Subcutaneous abdominal adipose tissue (tissue), 5 donors: ENCODE measurements at regions not wholly inside any gene's neighbourhood (a gene's known extent, or its start where the extent isn't known, plus 50 kb on each side); places are given as distances from the start of the nearest gene placed in this dataset.
"Not testable (repeated sequence)": the region's sequence is repeated elsewhere in the genome, so short reads cannot be mapped to it uniquely, and the experiment has no call there.

ENCODE experiments used
- H3K27ac ChIP-seq: one replicate; pipeline ENCODE4 v1.7.0; 2013; ENCODE audit warnings: low read depth, mild to moderate bottlenecking, inconsistent platforms, low read length, moderate library complexity
- H3K27me3 ChIP-seq, 5 donors: one replicate each; pipeline ENCODE4 v1.7.0; 2013; ENCODE audit warnings: low read length in 5 of 5, inconsistent platforms in 1 of 5; ENCODE audit not compliant: control insufficient read depth in 5 of 5, insufficient read depth in 4 of 5
- H3K36me3 ChIP-seq, 5 donors: one replicate each; pipeline ENCODE4 v1.7.0; 2013; ENCODE audit warnings: low read length in 5 of 5; ENCODE audit not compliant: control insufficient read depth in 5 of 5, insufficient read depth in 5 of 5
- H3K4me1 ChIP-seq, 5 donors: one replicate each; pipeline ENCODE4 v1.7.0; 2013; ENCODE audit warnings: low read length in 5 of 5, mild to moderate bottlenecking in 3 of 5, moderate library complexity in 1 of 5; ENCODE audit not compliant: control insufficient read depth in 5 of 5, insufficient read depth in 5 of 5
- H3K4me3 ChIP-seq, 5 donors: one replicate each; pipeline ENCODE4 v1.7.0; 2013; ENCODE audit warnings: low read length in 5 of 5, low read depth in 1 of 5
- H3K9ac ChIP-seq, 5 donors: one replicate each; pipeline ENCODE4 v1.7.0; 2013; ENCODE audit warnings: low read length in 5 of 5, mild to moderate bottlenecking in 4 of 5, moderate library complexity in 3 of 5
- H3K9me3 ChIP-seq, 5 donors: one replicate each; pipeline ENCODE4 v1.7.0; 2013; ENCODE audit warnings: low read length in 5 of 5; ENCODE audit not compliant: control insufficient read depth in 5 of 5
- donor health status: healthy.
- donor health status: healthy.
- donor health status: healthy.
- donor health status: healthy.
- donor health status: healthy.

GRCh38 chrX:38960137-38960536, 158.9 kb downstream of the MID1IP1 start:
- no peak overlapping the region for H3K27ac ChIP-seq
- no peak overlapping the region for H3K4me3 ChIP-seq
- peaks cover 0 to 10% (median 3%) of the 10 kb centered on the region in 5 donors for H3K4me1 ChIP-seq
- peaks cover 0 to 5% (median 0%) of the 10 kb centered on the region in 5 donors for H3K27me3 ChIP-seq
- H3K36me3 ChIP-seq = no peaks in the 10 kb centered on the region
- H3K9me3 ChIP-seq = peaks cover 2 to 10% (median 7%) of the 10 kb centered on the region in 5 donors
- no peak overlapping the region for H3K9ac ChIP-seq

GRCh38 chrX:38961936-38962335, 160.7 kb downstream of the MID1IP1 start:
- Histone ChIP-seq H3K9ac (no peak overlapping the region), H3K9me3 (peaks cover 2 to 10% (median 7%) of the 10 kb centered on the region in 5 donors), H3K36me3 (no peaks in the 10 kb centered on the region), H3K27ac (no peak overlapping the region), H3K27me3 (peaks cover 0 to 5% (median 0%) of the 10 kb centered on the region in 5 donors), H3K4me1 (peaks cover 0 to 10% (median 3%) of the 10 kb centered on the region in 5 donors), H3K4me3 (no peak overlapping the region)

- H3K4me1 ChIP-seq = peaks cover 0 to 10% (median 3%) of the 10 kb centered on the region in 5 donors
- not testable (repeated sequence) for H3K9ac ChIP-seq, H3K27ac ChIP-seq, H3K36me3 ChIP-seq, H3K27me3 ChIP-seq, H3K9me3 ChIP-seq
- H3K4me3 ChIP-seq = peak overlapping the region in 1 of 5 donors; percentile 11
Observed at GRCh38 chrX:38963244-38963643, 162.0 kb downstream of the MID1IP1 start.

GRCh38 chrX:38965888-38966287, 164.6 kb downstream of the MID1IP1 start:
- H3K27me3 ChIP-seq = no peaks in the 10 kb centered on the region
- H3K9ac ChIP-seq = no peak overlapping the region
- no peak overlapping the region for H3K4me3 ChIP-seq
- H3K9me3 ChIP-seq = peaks cover 0 to 8% (median 4%) of the 10 kb centered on the region in 5 donors
- H3K4me1 ChIP-seq = peaks cover 0 to 8% (median 0%) of the 10 kb centered on the region in 5 donors
- no peaks in the 10 kb centered on the region for H3K36me3 ChIP-seq
- H3K27ac ChIP-seq = no peak overlapping the region

GRCh38 chrX:38968344-38969216, 167.3 kb downstream of the MID1IP1 start:
- H3K36me3 ChIP-seq = no peaks in the 10 kb centered on the region
- peaks cover 0 to 8% (median 0%) of the 10 kb centered on the region in 5 donors for H3K4me1 ChIP-seq
- no peaks in the 10 kb centered on the region for H3K27me3 ChIP-seq
- H3K27ac ChIP-seq = peak overlapping the region; percentile 25
- H3K9me3 ChIP-seq = peaks cover 0 to 4% (median 0%) of the 10 kb centered on the region in 5 donors
- no peak overlapping the region for H3K4me3 ChIP-seq
- H3K9ac ChIP-seq = no peak overlapping the region

- no peak overlapping the region for H3K27ac ChIP-seq
- no peak overlapping the region for H3K4me3 ChIP-seq
- no peak overlapping the region for H3K9ac ChIP-seq
- no peaks in the 10 kb centered on the region for H3K36me3 ChIP-seq
- peaks cover 0 to 3% (median 0%) of the 10 kb centered on the region in 5 donors for H3K9me3 ChIP-seq
- H3K4me1 ChIP-seq = peaks cover 0 to 8% (median 0%) of the 10 kb centered on the region in 5 donors
- H3K27me3 ChIP-seq = no peaks in the 10 kb centered on the region
Observed at GRCh38 chrX:38970074-38970473, 168.8 kb downstream of the MID1IP1 start.

- Histone ChIP-seq H3K36me3 (no peaks in the 10 kb centered on the region), H3K9me3 (peaks cover 0 to 3% (median 0%) of the 10 kb centered on the region in 5 donors), H3K4me1 (peaks cover 0 to 8% (median 0%) of the 10 kb centered on the region in 5 donors), H3K27me3 (no peaks in the 10 kb centered on the region), H3K27ac (no peak overlapping the region), H3K4me3 (no peak overlapping the region), H3K9ac (no peak overlapping the region)
Observed at GRCh38 chrX:38970845-38971244, 169.6 kb downstream of the MID1IP1 start.

GRCh38 chrX:38973322-38973721, 172.1 kb downstream of the MID1IP1 start:
- Histone ChIP-seq H3K9ac (no peak overlapping the region), H3K4me3 (no peak overlapping the region), H3K27me3 (peaks cover 0 to under 1% (median 0%) of the 10 kb centered on the region in 5 donors), H3K27ac (no peak overlapping the region), H3K9me3 (peaks cover 0 to 3% (median 0%) of the 10 kb centered on the region in 5 donors), H3K36me3 (no peaks in the 10 kb centered on the region), H3K4me1 (peaks cover 0 to 8% (median 0%) of the 10 kb centered on the region in 5 donors)

GRCh38 chrX:38974542-38974941, 173.3 kb downstream of the MID1IP1 start:
- Histone ChIP-seq H3K9me3 (peaks cover 0 to 3% (median 0%) of the 10 kb centered on the region in 5 donors), H3K36me3 (no peaks in the 10 kb centered on the region), H3K27me3 (peaks cover 0 to 3% (median 0%) of the 10 kb centered on the region in 5 donors), H3K4me3 (no peak overlapping the region), H3K4me1 (no peaks in the 10 kb centered on the region), H3K9ac (no peak overlapping the region), H3K27ac (no peak overlapping the region)

- no peak overlapping the region for H3K27ac ChIP-seq
- no peaks in the 10 kb centered on the region for H3K36me3 ChIP-seq
- no peaks in the 10 kb centered on the region for H3K4me1 ChIP-seq
- peaks cover 0 to 3% (median 0%) of the 10 kb centered on the region in 5 donors for H3K9me3 ChIP-seq
- no peak overlapping the region for H3K4me3 ChIP-seq
- no peak overlapping the region for H3K9ac ChIP-seq
- peaks cover 0 to 3% (median 0%) of the 10 kb centered on the region in 5 donors for H3K27me3 ChIP-seq
Observed at GRCh38 chrX:38975368-38975942, 174.2 kb downstream of the MID1IP1 start.
